Midbrain (tissue), 1 donor: ENCODE measurements at regions not wholly inside any gene's neighbourhood (a gene's known extent, or its start where the extent isn't known, plus 50 kb on each side); places are given as distances from the start of the nearest gene placed in this dataset.

Experiments
- DNase-seq: peaks from one replicate; lab custom pipeline; 2025; lab: John Stamatoyannopoulos, UW

DNA sequence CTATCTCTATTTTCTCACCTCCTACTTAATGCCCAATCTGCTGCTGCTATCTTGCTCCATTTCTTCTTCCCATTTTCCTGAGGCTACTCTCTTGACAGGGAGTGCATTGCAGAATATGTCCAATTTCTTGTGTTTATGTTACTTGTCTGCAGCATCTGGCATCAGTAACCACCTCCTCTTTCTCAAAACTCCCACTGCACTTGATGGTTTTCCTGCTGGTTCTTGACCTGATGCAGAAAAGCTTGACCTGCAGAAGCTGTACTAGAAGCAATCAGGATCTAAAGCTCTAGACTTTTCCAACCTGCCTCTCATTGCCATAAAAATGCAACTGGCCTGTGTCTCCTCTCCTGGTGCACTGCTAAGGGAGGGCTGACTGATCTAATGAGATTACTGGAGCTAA, 287.8 kb downstream of the ZEB1 start:
- no peak for DNase-seq

DNA sequence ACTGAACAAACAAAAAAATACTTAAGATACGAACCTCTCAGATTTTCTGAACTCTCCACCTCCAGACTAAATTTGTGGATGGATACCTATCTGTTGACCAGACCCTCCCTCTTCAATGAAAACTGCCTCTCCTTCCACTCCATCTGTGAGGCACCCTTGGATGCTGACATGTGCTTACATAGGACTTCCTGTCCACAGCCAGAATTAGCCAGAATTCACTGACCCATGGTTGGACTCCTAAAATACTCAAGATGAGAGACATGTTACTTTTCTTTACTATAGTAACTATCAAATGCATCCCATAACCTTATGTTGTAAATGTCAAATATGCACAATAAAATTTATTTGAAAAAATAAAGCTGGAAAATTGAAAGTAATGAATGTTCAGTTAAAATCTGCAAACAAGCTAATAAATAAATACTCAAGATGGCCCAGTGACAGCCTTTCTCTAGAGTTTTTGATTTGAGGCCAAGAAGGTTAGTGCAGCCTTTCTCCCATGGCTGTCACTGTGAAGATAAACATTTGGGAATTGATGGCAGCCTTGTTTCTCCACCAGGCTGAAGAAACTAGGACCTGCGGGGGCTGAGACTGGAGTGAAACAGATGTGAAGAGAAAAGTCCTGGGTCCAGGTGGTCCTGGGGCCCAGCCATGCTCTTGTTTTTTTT, 287.0 kb downstream of the ZEB1 start:
- DNase-seq: no peak

DNA sequence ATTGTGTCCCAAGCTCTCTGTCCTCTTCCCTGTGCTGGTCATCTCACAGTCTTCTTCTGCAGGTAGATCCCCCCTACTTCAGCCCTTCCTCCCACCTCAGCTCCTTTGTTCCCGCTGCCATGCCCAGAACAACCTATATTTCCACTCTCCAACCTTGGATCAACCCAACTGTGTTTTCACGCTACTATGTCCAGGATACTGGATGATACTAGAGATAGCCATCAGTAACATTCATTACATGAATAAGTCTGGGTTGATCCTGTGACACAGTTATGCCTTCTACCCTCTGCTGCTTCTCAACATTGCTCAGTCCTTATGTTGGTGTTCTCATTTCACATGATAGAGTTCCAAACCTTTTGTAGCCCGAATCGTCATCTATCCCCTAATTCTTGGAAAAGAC, 286.4 kb downstream of the ZEB1 start:
- DNase-seq: no peak

DNA sequence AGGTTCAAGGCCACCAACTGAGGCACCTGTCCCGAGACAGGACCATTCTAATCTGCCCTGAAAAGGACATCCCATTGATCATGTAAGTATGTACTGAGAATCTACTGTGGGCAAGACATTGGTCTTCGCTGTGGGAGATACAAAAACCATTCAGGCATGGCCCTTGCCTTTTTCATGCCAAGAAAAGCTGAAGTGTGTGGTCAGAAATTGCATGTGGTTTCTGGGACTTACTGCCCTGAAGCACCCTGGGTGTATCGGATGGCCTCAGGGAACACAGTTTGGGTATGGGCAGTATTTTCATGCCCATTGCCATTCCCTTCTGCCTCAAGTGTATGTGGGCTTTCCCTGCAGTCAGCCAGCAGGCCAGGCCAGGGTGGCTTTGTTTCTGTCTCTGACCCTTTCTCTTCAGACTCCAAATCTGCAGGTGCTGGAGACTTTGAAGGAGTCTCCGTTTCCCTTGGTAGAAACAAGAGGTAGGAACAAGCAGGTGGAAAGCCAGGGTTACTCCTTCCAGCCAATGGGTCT, 285.7 kb downstream of the ZEB1 start:
- DNase-seq: no peak

DNA sequence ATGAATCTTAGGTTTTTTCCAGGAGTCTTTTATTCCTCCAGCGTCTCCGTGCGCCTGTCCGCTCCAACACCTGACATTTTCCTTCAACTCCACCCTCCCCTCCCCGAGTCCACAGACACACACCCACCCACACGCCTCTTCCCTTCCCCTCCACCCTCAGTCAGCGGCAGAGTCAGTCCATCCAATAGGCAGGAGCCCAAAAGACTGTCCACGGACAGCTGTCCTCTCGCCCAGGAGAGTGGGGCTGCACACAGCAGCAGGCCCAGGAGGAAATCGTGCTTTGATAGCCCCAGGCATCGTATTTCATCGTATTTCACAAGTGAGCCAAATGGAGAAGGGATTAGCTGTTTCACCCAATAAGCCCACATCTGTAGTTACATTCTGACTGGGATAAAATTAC, 285.1 kb downstream of the ZEB1 start:
- no peak for DNase-seq

DNA sequence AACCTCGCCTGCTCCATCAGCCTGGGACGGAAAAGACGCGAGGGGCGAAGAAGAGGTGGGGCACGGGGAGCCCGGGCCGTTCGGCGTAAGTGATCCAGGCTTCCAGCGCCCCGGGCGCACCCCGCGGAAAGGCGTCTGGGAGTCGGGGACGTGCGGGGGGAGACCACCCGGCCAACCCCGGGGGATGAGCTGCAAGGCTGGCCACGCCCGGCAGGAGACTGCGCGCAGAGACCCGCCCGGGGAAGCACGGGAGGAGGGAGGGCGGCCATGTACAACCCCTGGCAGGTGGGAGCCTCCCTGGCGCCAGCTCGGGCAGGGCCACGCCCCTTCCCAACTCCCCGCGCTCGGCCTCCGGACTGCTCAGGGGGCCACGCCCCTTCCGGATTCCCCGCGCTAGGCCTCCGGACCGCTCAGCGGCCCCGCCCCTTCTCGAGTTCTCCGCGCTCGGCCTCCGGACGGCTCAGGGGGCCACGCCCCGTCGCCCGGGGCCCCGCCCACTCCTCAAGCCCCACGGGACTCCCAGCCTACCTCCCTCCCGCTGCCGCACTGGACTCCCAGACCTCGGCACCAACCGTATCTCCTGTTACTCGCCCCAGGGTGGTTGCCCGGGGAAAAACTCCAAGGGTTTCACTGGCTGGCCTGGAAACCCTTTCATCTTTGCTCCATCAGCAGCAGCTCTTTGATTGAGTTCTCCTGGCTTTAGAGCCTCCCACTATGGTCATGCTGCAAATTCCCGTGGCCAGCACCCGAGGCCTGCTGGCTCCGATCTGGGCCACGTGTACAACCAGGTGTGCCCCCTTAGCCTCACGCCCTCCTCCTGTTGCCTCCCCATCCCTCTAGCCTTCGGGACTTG, 284.4 kb downstream of the ZEB1 start:
- peak; percentile 68 for DNase-seq

DNA sequence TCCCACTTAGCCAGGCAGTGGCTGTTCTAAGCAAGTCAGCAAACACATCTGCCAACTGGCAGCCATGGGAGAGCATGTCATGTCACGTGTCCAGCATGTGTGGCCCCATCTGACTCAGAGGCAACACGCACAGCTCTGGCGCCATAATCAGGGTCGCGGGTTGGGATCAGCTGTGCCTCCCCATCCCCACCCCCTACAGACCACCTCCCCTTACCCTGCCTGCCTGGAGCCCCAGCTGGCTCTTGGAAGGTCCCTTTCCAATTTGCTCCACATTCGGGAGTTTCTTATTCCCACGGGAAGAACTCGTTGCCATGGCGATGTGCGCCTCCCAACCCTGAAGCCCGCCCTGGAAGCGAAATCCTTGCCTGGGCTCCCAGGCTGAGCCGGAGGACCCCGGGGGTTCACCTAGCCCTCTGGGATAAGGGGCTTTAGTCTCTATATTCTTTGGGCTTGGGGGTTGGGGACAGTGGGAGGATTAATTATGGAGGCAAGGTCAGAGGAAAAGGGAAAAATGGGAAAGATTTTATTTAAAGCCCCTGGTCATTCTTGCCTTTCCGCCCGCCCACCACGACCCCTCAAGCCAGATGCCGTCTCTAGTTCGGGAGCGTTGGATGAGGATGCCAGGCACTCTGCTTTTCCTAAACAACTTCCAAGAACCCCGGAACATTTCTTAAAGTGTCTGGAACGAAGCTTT, 283.7 kb downstream of the ZEB1 start:
- DNase-seq: peak; percentile 31

DNA sequence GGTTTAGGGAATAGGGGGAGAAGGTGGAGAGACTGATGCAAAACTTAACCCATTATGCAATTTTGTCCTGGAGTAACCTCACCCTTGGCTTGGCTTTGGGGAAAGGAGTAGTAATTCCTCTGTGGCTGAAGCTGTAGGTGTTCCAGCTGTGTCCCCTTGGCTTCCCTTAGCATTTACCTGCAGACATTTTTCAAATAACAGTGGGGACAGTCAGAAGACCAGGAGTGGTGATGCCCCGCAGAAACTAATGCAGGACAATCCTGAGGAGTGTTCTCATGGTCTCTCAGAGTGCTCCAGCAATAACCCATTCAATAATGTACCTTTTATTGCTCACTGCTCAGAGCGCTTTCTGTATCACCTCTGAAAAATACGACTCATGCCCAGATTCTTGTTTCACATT, 282.1 kb downstream of the ZEB1 start:
- no peak for DNase-seq

DNA sequence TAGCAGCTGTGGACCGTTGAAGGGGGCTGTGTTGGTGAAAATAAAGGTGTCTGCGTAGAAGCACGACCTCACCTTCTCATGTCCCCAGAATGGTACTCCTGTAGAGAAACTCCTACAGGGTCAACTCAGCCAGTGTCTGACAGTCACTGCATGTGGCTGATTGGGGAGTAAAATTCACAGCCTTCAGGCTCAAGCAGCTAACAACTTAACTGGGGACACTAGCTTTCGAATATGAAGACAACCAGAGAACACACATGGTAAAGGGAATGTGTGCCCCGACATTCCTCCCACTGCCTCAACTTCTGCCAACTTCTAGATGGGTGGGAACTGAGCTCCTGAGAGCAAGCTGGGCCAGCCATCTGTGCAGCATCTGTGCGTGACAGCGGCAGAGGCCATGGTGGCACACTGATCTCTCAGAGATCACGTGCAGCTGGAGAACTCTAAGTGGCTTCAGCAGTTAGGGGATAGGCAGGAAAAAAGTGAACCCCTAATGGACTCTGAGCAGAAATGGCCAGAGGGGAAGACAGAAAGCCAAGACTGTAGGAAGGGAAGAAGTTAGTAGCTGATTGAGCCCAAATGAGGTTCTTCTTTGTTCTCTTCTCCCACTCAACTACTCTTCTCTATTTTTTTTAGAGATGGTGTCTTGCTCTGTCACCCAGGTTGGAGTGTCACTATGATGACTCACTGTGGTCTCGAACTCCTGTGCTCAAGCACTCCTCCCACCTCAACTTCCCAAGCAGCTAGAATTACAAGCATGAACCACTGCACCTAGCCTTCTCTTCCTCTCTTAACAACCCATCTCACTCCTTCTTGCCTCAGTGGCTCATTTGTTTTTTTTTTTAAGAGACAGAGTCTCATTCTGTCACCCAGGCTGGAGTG, 280.8 kb downstream of the ZEB1 start:
- no peak for DNase-seq

DNA sequence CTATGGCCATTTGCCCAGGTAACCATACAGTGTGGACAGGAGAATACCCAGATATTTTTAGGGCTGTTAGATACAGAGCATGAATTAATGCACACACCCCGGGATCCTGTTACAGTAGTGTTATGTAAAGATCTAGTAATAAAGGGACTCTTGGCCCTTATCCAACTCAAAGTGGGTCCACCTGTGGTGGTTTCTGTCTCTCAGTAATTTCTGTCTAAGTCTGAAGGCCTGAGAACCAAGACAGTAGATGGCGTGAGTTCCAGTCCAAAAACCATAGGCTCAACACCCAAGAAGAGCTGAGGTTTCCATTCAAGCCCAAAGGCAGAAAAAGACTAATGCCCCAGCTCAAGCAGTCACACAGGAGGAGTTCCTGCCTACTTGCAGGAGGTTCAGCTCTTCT, 277.7 kb downstream of the ZEB1 start:
- DNase-seq: no peak

DNA sequence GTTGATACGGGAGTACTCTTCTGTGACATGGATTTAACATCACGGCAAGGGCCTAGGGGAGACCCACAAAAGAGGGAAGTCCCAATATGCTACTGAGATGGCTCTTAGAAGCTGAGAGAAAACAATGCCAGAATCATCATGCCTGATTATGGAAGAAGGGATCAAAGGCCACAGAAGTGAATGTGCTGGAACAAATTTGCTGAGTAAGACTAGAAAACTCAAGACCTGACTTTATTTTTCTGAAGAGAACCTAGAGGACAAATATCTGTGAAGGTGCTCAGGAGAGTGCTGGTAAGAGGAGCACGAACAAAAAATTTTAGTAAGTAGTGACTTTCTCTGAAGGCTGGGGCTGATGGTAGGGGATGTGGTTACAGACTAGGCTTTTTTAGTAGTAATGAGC, 277.0 kb downstream of the ZEB1 start:
- no peak for DNase-seq

DNA sequence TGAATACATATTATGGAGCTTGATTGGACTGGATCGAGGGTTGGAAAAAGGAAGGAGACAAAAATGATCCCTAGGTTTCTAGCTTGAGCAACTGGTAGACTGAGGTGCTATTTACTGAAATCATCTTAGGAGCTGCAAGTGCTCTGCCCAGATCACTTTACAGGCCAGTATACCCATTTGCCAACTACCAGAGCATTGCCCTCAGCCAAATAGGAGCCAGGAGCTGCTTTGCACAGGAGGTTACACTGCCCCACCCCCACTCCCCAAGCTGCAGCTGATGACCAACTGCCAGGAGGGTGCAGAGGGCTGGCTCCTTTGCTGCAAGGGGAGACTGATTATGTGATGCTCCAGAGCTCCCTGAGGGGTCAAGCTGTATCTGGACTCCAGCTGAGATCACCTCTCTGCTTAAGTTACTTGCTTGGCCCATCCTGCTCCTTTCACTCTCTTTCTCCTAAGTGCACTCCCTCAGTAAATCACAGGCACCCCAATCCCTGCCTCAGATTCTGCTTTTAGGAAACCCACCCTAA, 275.4 kb downstream of the ZEB1 start:
- DNase-seq: no peak

DNA sequence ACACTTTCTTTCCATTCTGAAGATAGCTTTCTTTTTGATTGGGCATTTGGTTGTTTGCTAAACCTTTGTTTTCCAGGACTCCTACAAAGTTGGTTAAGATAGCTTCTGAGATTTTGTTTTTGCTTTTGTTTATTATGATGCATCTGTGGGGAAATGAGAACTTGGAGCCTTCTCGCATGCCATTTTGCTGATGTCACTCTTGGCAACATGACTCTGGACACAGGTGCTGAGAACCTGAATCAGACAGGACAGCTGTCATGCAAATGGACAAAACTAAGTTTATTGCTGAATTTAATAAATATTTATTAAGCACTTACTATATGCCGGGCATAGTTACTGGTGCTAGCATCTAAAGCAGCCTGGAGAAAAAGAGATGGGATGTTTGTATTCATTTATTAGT, 274.1 kb downstream of the ZEB1 start:
- DNase-seq: no peak

DNA sequence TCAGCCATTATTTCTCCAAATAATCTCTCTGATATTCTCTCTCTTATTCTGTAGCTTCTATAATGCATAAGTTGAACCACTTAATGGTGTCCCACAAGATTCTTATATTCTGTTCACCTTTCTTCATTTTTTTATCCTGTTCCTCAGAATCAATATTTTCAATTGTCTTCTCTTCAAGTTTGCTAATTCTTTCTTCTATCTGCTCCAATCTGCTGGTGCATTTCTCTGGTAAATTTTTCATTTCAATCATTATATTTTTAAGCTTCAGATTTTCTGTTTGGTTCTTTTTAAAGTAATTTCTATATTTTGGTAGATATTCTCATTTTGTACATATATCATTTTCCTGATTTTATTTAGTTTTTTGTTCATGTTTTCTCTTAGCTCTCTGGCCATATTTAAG, 272.6 kb downstream of the ZEB1 start:
- DNase-seq: no peak

DNA sequence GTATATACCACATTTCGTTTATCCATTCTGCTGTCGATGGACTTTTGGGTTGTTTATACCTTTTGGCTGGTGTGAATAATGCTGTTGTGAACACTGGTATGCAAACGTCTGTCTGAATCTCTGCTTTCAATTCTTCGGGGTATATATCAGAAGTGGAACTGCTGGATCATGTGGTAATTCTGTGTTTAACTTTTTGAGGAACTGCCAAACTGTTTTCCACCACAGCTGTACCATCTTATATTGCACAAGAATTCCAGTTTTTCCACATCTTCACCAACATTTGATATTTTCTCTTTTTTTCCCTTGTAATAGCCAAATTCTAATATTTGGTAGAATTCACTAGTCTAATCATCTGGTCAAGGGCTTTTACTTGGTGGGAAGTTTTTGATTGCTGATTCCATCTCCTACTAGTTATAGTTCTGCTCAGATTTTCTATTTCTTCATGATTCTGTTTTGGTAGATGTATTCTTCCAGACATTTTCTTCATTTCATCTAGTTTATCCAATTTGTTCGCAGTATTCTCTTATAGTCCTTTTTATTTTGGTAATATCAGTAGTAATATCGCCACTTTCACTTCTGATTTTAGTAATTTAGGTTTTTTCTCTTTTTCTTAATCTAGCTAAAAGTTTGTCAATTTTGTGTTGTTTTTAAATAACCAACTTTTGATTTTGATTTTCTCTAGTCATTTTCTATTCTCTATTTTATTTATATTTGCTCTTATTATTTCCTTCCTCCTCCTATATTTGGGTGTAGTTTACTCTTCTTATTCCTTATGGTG, 271.2 kb downstream of the ZEB1 start:
- peak; percentile 16 for DNase-seq

DNA sequence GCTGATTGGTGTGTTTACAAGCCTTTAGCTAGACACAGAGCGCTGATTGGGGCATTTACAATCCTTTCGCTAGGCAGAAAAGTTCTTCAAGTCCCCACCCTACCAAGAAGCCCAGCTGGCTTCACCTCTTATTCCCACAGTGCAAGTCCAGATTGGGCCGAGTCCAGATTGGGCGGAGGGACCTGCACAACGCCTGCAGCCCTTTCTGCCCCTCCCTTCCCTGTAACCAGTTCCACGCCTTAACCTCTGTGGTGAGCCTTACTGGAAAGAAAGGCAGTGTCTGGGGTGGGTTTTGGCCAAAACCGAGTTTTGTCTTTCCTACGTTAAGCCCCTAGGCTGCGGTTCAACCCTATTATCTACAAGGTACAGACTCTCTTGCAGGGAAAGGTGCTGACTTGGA, 268.7 kb downstream of the ZEB1 start:
- no peak for DNase-seq

DNA sequence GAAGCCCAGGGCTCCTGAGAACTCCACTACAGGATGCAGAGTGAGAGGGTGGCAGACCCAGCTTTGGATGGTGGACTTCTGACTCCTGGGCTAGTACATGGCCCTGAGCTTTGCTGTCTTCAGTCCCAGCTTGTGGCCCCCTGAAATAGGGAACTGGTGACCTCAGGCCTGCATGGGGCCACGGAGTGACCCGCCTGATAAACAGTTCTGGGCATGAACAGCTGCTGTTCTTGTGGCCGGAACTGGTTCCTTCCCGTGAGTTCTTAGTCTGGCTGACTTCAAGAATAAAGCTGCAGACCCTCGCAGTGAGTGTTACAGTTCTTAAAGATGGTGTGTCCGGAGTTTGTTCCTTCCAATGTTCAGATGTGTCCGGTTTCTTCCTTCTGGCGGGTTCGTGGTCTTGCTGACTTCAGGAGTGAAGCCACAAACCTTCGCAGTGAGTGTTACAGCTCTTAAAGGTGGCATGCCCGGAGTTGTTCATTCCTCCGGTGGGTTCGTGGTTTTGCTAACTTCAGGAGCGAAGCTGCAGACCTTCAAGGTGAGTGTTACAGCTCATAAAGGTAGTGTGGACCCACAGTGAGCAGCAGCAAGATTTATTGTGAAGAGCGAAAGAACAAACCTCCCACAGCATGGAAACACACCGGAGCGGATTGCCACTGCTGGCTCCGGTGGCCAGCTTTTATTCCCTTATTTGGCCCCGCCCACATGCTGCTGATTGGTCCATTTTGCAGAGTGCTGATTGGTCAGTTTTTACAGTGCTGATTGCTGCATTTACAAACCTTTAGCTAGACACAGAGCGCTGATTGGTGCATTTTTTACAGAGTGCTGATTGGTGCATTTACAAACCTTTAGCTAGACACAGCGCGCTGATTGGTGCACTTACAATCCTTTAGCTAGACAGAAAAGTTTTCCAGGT, 268.0 kb downstream of the ZEB1 start:
- peak; percentile 29 for DNase-seq

DNA sequence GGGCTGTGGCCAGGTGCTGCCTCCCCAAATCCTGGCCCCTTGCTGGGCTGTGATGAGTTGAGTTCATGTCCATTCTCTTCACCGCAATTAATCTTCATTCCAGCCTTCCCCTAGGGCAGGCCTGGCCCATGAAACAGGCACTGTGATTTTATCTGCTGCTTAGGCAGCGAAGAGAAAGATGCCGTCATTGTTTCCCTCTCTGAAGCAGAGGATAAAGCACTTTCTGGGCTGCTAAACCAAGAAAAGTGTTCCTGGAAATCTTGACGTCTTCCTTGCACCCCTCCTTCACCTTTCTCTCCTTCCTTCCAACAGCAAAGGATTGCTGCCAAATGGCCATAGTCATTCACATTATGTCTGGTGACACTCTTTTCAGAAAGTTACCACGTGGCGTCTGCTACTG, 265.9 kb downstream of the ZEB1 start:
- DNase-seq: no peak

DNA sequence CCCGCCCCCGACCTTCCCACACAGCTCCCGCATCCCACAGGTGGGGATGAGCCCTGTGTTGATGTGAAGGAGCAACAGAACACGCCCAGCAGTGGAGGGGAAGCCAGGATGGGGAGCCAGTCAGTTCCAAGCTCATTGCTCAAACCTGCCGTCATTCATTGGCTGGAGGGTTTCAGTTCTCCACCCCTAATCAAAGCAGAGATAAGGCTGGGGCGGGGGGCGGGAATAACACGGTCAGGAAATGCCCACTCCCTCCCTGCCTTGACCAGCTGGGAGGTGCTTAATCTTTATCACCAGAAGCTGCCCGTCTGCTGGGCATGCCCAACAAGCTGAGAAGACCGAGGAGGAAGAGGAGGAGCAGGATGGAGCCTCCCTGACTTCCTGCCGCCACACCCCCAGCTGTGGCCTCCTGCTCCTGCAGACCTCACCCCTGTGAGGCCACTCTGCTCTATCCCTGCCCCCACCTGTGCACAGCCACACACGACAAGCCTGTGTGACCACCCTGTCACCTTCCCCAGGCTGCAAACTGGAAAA, 265.1 kb downstream of the ZEB1 start:
- DNase-seq: no peak
